GM12878 (cell line): ENCODE measurements at regions not wholly inside any gene's neighbourhood (a gene's known extent, or its start where the extent isn't known, plus 50 kb on each side); places are given as distances from the start of the nearest gene placed in this dataset.

Experiments used
- ATAC-seq: fragments of 200-7000 bp; cut with Tn5 transposase; 3 replicates; pipeline ENCODE4 v1.9.1; 2020; ENCODE audit warnings: mild to moderate bottlenecking, moderate library complexity
- BruUV-seq: library from RNA; stranded (reverse); fragments of 400-500 nt; replicated peaks from 2 replicates; lab custom pipeline; 2021; lab: Mats Ljungman, UMichigan
- CTCF ChIA-PET: fragments of 300-600 bp; sonication (Branson Sonifier 250); formaldehyde crosslinking; extraction: SDS; loops from one replicate; lab custom pipeline; 2021; ENCODE audit warnings: inconsistent platforms; lab: Yijun Ruan, JAX
- POLR2A ChIA-PET: fragments of 350-600 bp; formaldehyde crosslinking; extraction: SDS; loops from one replicate; lab custom pipeline; 2021; ENCODE audit warnings: inconsistent platforms; lab: Charles Lee
- RAD21 ChIA-PET: fragments of 300-600 bp; sonication (Branson Sonifier 250); formaldehyde crosslinking; loops from one replicate; lab custom pipeline; 2023; ENCODE audit warnings: antibody characterized with exemption; ENCODE audit not compliant: unreplicated experiment; lab: Charles Lee
- SMC1A ChIA-PET: fragments of 300-600 bp; sonication (Branson Sonifier 250); formaldehyde crosslinking; loops from one replicate; lab custom pipeline; 2023; ENCODE audit not compliant: unreplicated experiment, uncharacterized antibody; lab: Charles Lee
- DNase-seq: peaks from one replicate; pipeline ENCODE4 v3.0.0-alpha.2; 2011; ENCODE audit warnings: low read depth, low spot score
- FAIRE-seq: peaks from 3 replicates; lab custom pipeline; 2011; peaks lifted over from hg19 to GRCh38; lab: Jason Lieb, UNC
- H2AFZ ChIP-seq: 2 replicates; pipeline ENCODE4 v1.6.0; 2011; ENCODE audit warnings: low read depth, low read length, control low read depth; ENCODE audit not compliant: control insufficient read depth
- H3K27ac ChIP-seq: 2 replicates; pipeline ENCODE4 v1.5.1; 2011; ENCODE audit warnings: control low read depth; ENCODE audit not compliant: control insufficient read depth, insufficient read depth
- H3K27me3 ChIP-seq, 2 experiments: replicated peaks in 1 of 2; 2 replicates each; pipeline versions ENCODE4 v1.6.0 to v1.6.1; 2011; ENCODE audit warnings: low read length in 1 of 2; ENCODE audit not compliant: control insufficient read depth in 2 of 2, insufficient read depth in 2 of 2
- H3K36me3 ChIP-seq, 2 experiments: 2 replicates each; pipeline ENCODE4 v1.5.1; 2011; ENCODE audit warnings: low read length in 1 of 2; ENCODE audit not compliant: control insufficient read depth in 2 of 2, insufficient read depth in 2 of 2
- H3K4me1 ChIP-seq: 2 replicates; pipeline ENCODE4 v1.6.1; 2011; ENCODE audit warnings: mild to moderate bottlenecking, low read length, moderate library complexity, mixed read lengths; ENCODE audit not compliant: control insufficient read depth, insufficient read depth
- H3K4me2 ChIP-seq: 2 replicates; pipeline ENCODE4 v1.6.0; 2011; ENCODE audit warnings: control low read depth; ENCODE audit not compliant: control insufficient read depth, insufficient read depth
- H3K4me3 ChIP-seq: fragments of 200-600 bp; sonication (generic); 2 replicates; pipeline ENCODE4 v1.5.1; 2016
- H3K79me2 ChIP-seq: 2 replicates; pipeline ENCODE4 v1.6.0; 2011; ENCODE audit warnings: low read length; ENCODE audit not compliant: control insufficient read depth, insufficient read depth
- H3K9ac ChIP-seq: 2 replicates; pipeline ENCODE4 v1.8.0; 2011; ENCODE audit warnings: low read length, control low read depth, mixed read lengths; ENCODE audit not compliant: control insufficient read depth, insufficient read depth
- H3K9me3 ChIP-seq: replicated peaks from 3 replicates; pipeline ENCODE4 v1.5.1; 2011; ENCODE audit warnings: mild to moderate bottlenecking, low read length; ENCODE audit not compliant: control insufficient read depth, insufficient read depth
- H4K20me1 ChIP-seq: 2 replicates; pipeline ENCODE4 v1.6.0; 2011; ENCODE audit not compliant: control insufficient read depth, insufficient read depth
- GABPA ChIP-seq: IDR thresholded peaks from 2 replicates; pipeline ENCODE4 v1.6.1; 2014; ENCODE audit warnings: antibody characterized with exemption, low read depth, mild to moderate bottlenecking, inconsistent platforms
- MEF2A ChIP-seq: IDR thresholded peaks from 2 replicates; pipeline ENCODE4 v1.6.1; 2011; ENCODE audit warnings: low read depth, mild to moderate bottlenecking, low read length, moderate library complexity; ENCODE audit not compliant: insufficient read depth
- WGBS: methylation state at CpG from one replicate; pipeline ENCODE4 v1.1.6; 2016; ENCODE audit warnings: low lambda C conversion rate; ENCODE audit not compliant: insufficient replicate concordance, insufficient coverage; ENCODE audit errors: missing lambda C conversion rate; 5-methylcytosine and 5-hydroxymethylcytosine counted together
- in situ Hi-C: fragments of 300-500 bp; cut with MboI; formaldehyde crosslinking; loops from 9 replicates; pipeline ENCODE4 v1.14.3; 2018; ENCODE audit warnings: mixed read lengths
- intact Hi-C: fragments of 100-400 bp; cut with micrococcal nuclease; formaldehyde crosslinking; loops from one replicate; pipeline ENCODE4 v1.14.2; 2022; ENCODE audit not compliant: unreplicated experiment
- TF ChIP-seq, protein P1 (sequence below): fragments of 450-650 bp; conservative IDR thresholded peaks from 2 replicates; pipeline ENCODE4 v1.6.1; 2017; ENCODE audit warnings: mild to moderate bottlenecking, moderate library complexity
- TF ChIP-seq, protein P2 (sequence below): fragments of 450-650 bp; IDR thresholded peaks from 2 replicates; pipeline ENCODE4 v1.6.1; 2017; ENCODE audit warnings: antibody characterized with exemption, mild to moderate bottlenecking, moderate library complexity

DNA sequence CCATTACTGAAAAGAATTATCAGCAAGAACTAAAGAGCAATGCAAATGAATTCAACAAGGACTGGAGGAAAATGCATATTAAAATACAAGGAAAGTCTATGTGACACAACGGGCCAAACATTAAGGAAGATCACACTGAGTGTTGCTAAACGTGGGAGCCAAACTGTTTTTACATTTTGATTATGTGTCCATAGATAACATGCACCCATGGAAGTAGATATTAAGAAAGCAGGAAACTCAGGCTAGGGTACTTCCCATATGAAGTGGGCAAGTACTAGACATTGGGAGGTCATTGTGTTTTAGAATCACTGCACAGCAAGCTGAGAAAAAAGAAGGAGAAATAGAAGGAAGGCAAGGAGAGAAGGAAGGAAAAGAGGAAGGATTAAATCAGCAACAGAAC, 161.8 kb downstream of the KCTD12 start (continued):
- TF ChIP-seq, protein P1, sequence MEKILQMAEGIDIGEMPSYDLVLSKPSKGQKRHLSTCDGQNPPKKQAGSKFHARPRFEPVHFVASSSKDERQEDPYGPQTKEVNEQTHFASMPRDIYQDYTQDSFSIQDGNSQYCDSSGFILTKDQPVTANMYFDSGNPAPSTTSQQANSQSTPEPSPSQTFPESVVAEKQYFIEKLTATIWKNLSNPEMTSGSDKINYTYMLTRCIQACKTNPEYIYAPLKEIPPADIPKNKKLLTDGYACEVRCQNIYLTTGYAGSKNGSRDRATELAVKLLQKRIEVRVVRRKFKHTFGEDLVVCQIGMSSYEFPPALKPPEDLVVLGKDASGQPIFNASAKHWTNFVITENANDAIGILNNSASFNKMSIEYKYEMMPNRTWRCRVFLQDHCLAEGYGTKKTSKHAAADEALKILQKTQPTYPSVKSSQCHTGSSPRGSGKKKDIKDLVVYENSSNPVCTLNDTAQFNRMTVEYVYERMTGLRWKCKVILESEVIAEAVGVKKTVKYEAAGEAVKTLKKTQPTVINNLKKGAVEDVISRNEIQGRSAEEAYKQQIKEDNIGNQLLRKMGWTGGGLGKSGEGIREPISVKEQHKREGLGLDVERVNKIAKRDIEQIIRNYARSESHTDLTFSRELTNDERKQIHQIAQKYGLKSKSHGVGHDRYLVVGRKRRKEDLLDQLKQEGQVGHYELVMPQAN: no peak
- TF ChIP-seq, protein P2, sequence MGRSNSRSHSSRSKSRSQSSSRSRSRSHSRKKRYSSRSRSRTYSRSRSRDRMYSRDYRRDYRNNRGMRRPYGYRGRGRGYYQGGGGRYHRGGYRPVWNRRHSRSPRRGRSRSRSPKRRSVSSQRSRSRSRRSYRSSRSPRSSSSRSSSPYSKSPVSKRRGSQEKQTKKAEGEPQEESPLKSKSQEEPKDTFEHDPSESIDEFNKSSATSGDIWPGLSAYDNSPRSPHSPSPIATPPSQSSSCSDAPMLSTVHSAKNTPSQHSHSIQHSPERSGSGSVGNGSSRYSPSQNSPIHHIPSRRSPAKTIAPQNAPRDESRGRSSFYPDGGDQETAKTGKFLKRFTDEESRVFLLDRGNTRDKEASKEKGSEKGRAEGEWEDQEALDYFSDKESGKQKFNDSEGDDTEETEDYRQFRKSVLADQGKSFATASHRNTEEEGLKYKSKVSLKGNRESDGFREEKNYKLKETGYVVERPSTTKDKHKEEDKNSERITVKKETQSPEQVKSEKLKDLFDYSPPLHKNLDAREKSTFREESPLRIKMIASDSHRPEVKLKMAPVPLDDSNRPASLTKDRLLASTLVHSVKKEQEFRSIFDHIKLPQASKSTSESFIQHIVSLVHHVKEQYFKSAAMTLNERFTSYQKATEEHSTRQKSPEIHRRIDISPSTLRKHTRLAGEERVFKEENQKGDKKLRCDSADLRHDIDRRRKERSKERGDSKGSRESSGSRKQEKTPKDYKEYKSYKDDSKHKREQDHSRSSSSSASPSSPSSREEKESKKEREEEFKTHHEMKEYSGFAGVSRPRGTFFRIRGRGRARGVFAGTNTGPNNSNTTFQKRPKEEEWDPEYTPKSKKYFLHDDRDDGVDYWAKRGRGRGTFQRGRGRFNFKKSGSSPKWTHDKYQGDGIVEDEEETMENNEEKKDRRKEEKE: no peak

DNA sequence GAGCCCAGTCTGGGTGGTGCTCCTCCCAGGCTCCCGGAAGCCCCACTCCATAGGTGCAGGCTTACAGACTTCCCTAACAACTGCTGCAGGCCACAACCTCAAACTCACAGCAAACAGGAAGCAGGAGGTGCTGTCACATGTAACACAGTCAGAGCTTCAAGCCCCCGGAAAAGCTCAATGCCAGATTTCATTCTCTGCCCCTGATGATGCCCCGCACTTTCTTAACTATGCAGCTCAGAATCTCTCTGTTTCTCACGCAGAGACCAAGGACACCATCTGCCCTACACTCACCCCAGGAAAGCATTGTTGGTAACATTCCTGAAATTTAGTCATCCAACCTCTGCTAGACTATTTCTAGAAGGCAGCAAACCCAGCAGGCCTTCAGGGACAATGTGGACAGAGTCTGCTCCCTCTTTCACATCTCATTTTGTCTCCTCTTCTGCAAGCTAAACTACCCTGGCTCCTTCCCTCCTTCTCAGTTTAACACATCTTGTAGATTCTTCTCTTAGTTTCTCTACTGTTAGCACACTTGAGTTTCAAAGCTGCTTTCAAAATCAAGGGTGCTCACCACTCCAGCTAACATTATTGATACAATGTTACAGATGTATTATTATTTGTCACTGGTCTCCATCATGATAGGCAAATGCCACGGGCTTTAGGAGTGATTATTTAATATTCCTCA, 162.5 kb downstream of the KCTD12 start:
- H3K4me3 ChIP-seq: no peak overlapping the region
- SMC1A ChIA-PET: no interaction called here
- H3K4me2 ChIP-seq: no peak overlapping the region
- H3K79me2 ChIP-seq: no peaks in the 10 kb centered on the region
- CTCF ChIA-PET: interaction anchor here (0.6 kb wide), 1 partner anchor 180 kb away, joined by 3 read pairs; no protein-coding TSS in a partner anchor
- H3K27me3 ChIP-seq: no peaks in the 10 kb centered on the region
- peak; percentile 21; the same call in 1 of the 2 replicates for TF ChIP-seq GABPA
- TF ChIP-seq MEF2A: no peak
- peak overlapping the region; percentile 56 for H2AFZ ChIP-seq
- in situ Hi-C loops: no loop called here
- H3K36me3 ChIP-seq: no peaks in the 10 kb centered on the region
- FAIRE-seq (no peak), DNase-seq (no peak), ATAC-seq (peak; percentile 41)
- no peaks in the 10 kb centered on the region for H3K9me3 ChIP-seq
- BruUV-seq: no TSS peak
- H4K20me1 ChIP-seq: no peaks in the 10 kb centered on the region
- H3K4me1 ChIP-seq: no peaks in the 10 kb centered on the region
- no peak overlapping the region for H3K27ac ChIP-seq
- intact Hi-C loops: no loop called here
- 53% methylated on average over 5 of the region's 5 CpGs for WGBS
- H3K9ac ChIP-seq: no peak overlapping the region
- RAD21 ChIA-PET: no interaction called here
- POLR2A ChIA-PET: no interaction called here
